ENCODE measurements at regions not wholly inside any gene's neighbourhood (a gene's known extent, or its start where the extent isn't known, plus 50 kb on each side); places are given as distances from the start of the nearest gene placed in this dataset.
A peak's percentile ranks its signal among the peaks of the same experiment; 100 is the strongest.

GRCh38 chr10:89142590-89142989 is 64.5 kb downstream of the CH25H start:
- Histone ChIP-seq H3K9me3 (no peaks in the 10 kb centered on the region), H3K27me3 (no peaks in the 10 kb centered on the region), H3K27ac (no peak overlapping the region), H3K36me3 (no peaks in the 10 kb centered on the region), H3K4me3 (replicated peaks in 1 of 3) (no peak overlapping the region), H3K4me1 (no peaks in the 10 kb centered on the region)
- no peak for DNase-seq
- WGBS, 2 donors = 65 to 73% methylated on average over 2 of the region's 2 CpGs
- TF ChIP-seq CTCF (IDR thresholded peaks at IDR 0.05) = no peak
- TF ChIP-seq POLR2A (IDR thresholded peaks at IDR 0.05) = no peak
- intact Hi-C loops (cut with DNase I) = no loop called here

- 85 to 89% methylated on average over 1 of the region's 1 CpG for WGBS, 2 donors
- Histone ChIP-seq H3K27ac (no peak overlapping the region), H3K36me3 (no peaks in the 10 kb centered on the region), H3K4me3 (replicated peaks in 1 of 3) (no peak overlapping the region), H3K9me3 (no peaks in the 10 kb centered on the region), H3K4me1 (no peaks in the 10 kb centered on the region), H3K27me3 (no peaks in the 10 kb centered on the region)
- TF ChIP-seq CTCF (IDR thresholded peaks at IDR 0.05) = no peak
- no peak for TF ChIP-seq POLR2A (IDR thresholded peaks at IDR 0.05)
- intact Hi-C loops (cut with DNase I) = no loop called here
- no peak for DNase-seq
Measured at GRCh38 chr10:89138755-89139490, 68.2 kb downstream of the CH25H start.

GRCh38 chr10:89134963-89135362 is 72.2 kb downstream of the CH25H start:
- H3K4me3 ChIP-seq (replicated peaks in 1 of 3) = no peak overlapping the region
- no peaks in the 10 kb centered on the region for H3K4me1 ChIP-seq
- H3K36me3 ChIP-seq = no peaks in the 10 kb centered on the region
- H3K27me3 ChIP-seq = no peaks in the 10 kb centered on the region
- TF ChIP-seq CTCF (IDR thresholded peaks at IDR 0.05) (no peak), POLR2A (IDR thresholded peaks at IDR 0.05) (no peak)
- H3K9me3 ChIP-seq = no peaks in the 10 kb centered on the region
- no peak for DNase-seq
- intact Hi-C loops (cut with DNase I) = no loop called here
- no peak overlapping the region for H3K27ac ChIP-seq

- DNase-seq = peak in 1 of 2 donors; percentile 4
- intact Hi-C loops (cut with DNase I) = no loop called here
- 87 to 90% methylated on average over 4 of the region's 4 CpGs for WGBS, 2 donors
Measured at GRCh38 chr10:89129911-89130310, 77.2 kb downstream of the CH25H start.

More at GRCh38 chr10:89129911-89130310, 77.2 kb downstream of the CH25H start:
- H3K27ac ChIP-seq = no peak overlapping the region
- H3K4me1 ChIP-seq = no peaks in the 10 kb centered on the region
- no peaks in the 10 kb centered on the region for H3K9me3 ChIP-seq
- no peak overlapping the region for H3K4me3 ChIP-seq (replicated peaks in 1 of 3)
- no peaks in the 10 kb centered on the region for H3K36me3 ChIP-seq
- H3K27me3 ChIP-seq = no peaks in the 10 kb centered on the region
- TF ChIP-seq CTCF (IDR thresholded peaks at IDR 0.05) = no peak
